Amygdala (tissue), 56 donors: ENCODE measurements at regions not wholly inside any gene's neighbourhood (a gene's known extent, or its start where the extent isn't known, plus 50 kb on each side); places are given as distances from the start of the nearest gene placed in this dataset.

Experiments used
- DNase-seq, 56 donors: peaks; one replicate each; lab custom pipeline; 2025; lab: John Stamatoyannopoulos, UW

- no peak for DNase-seq
Observed at GRCh38 chr2:15773846-15774245, 166.5 kb upstream of the MYCN start.

GRCh38 chr2:15775753-15776628 is 164.4 kb upstream of the MYCN start:
- DNase-seq: no peak

GRCh38 chr2:15776629-15776919 is 163.8 kb upstream of the MYCN start:
- no peak for DNase-seq

DNA sequence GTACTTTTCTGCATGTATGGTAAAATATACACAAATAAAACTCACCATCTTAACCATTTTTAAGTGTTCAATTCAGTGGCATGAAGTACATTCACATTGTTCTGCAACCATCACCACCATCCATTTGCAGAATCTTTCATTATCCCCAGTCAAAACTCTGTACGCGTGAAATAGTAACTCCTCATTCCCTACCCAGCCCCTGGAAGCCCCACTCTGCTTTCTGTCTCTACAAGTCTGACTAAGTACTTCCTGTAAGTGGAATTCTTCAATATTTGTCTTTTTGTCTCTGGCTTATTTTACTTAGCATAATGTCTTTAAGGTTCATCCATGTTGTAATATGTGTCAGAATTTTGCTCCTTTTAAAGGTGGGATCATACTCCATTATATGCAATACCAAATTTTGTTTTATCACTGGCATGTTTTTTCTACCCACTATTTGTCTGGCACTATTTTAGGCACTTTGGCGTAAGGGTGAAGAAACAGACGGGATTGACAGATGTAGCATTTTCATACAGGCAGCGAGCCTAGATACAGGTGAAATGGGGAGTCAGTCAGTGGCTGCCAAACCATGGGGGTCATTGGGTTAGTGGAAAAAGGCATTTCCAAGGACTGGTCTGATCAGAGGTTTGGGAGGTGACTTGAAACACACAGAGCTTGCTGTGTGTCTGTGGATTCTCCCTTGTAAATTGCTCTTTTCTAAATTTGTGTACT is 163.2 kb upstream of the MYCN start:
- DNase-seq: no peak

DNA sequence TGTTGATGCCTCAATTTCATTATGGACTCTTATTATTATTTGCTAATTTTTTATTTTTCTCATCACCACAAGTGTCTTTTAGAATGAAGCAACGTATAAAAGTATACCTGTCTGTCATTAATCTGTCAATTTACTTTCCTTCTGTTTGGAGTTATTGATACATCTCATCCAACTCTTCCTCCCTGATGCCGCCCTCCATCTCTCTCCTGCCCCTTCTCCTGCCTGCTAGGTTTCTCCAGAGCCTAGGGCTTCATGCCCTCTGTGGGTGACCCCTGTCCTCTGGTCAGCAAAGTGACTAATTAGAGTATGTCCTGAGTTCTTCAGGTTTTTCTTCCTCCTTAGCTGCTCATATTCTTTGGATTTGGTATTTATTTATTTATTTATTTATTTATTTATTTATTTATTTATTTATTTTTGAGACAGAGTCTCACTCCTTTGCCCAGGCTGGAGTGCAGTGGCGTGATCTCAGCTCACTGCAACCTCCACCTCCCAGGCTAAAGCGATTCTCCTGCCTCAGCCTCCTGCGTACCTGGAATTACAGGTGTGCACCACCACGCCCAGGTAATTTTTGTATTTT is 162.5 kb upstream of the MYCN start:
- DNase-seq: no peak

- DNase-seq: no peak
Observed at GRCh38 chr2:15778529-15779219, 161.7 kb upstream of the MYCN start.

DNA sequence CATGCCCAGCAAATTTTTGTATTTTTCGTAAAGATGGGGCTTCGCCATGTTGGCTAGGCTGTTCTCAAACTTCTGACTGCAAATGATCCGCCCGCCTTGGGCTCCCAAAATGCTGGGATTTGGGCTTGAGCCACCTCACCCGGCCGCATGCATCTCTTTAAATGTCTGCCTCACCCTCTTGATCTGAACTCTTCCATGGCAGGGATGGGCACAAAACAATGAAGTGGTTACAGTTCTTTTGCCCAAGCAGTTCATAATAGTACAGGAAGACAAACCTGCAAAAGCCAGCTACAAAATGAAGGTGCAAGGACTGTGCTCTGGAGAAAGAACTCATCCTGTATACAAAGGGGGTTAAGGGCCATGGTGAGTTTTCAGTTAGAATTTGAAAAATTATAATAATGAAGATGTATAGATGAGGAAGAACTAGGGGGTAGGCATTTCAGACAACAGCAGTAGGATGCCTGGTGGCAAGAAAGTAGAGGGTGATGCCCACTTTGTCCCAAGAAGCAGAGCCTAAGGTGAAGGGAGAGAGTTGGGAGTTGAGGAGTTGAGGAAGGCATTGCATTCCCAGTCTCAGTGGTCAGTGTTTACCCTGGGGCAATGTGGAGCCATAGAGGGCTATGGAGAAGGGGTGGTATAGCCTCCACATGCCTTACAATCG is 160.8 kb upstream of the MYCN start:
- DNase-seq: no peak

DNA sequence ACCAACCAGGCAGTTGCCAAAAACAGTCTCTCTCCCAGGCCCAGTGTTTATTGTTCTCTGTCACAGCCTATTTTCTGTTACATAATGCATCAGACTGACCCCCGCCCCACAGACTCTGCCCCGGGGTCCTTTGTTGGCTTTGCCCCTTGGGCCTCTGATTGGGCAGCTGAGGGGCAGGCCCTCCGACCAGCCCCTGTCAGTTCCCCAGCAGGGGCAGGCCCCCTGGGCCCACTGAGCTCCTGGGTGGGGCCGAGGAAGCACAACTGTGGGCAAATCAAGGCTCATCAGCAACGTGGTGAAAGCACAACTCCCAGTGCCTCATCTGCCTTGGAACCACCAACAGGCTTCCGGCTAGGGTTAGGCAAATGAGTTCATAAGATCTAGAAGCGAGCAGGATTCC is 160.1 kb upstream of the MYCN start:
- no peak for DNase-seq

DNA sequence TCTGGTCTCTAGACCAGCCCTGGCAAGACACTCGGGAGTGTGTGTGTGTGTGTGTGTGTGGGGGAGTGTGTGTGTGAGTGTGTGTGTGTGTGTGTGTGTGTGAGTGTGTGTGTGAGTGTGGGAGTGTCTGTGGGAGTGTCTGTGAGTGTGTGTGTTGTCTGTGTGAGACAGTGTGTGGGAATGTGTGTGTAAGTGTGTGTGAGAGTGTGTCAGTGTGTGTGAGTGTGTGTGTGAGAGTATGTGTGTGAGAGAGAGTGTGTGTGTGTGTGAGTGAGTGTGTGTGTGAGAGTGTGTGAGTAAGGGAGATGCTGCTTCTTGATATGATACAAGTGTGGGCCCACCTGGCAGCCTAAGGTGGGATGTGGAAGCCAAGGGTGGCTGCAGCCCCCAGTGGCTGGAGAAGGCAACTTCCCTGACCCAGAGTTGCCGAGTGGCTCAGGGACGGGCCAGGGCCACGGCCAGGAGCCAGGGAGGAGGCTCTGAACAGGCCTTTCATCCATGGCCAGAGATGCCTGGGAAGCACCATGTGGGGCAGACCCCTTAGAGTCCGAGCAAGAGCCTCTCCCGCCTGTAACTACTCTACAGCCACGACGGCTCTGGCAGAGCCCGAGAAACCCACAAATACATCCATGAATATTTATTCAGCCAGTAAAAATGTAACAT is 159.3 kb upstream of the MYCN start:
- DNase-seq: no peak

DNA sequence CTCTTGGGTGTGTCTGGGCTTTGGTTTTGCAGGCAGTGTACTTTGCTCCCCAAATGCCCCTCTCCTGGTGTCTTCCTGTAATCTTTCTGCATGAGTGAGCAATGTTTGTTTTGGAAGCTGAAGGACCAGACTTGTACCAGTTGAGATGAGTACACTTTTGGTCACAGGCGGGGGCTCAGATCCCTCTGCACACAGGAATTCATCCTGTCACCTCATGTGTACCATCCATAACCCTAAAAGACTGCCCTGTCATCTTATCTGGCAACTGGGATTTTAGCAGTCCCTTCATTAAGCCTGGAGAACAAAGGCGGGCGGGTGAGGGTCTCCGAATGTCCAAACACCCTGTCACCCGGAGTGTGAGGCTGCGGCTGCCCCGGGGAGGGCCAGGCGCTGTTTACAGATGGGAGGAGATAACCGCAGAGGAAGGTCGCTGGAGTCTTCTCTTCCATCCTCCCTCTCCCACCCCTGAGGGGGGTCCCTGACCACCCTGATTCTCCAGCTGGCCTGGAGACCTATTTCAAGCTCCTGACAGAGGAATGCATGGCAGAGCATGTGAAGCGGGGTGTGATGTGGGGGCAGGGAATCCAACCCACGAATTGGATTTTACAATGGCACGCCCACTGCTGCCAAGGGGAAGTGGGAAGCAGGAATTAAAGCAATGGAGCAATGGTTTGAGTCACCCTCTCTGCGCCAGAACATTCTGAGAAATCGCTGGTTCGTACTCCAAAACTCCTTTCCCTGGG is 158.2 kb upstream of the MYCN start:
- no peak for DNase-seq

DNA sequence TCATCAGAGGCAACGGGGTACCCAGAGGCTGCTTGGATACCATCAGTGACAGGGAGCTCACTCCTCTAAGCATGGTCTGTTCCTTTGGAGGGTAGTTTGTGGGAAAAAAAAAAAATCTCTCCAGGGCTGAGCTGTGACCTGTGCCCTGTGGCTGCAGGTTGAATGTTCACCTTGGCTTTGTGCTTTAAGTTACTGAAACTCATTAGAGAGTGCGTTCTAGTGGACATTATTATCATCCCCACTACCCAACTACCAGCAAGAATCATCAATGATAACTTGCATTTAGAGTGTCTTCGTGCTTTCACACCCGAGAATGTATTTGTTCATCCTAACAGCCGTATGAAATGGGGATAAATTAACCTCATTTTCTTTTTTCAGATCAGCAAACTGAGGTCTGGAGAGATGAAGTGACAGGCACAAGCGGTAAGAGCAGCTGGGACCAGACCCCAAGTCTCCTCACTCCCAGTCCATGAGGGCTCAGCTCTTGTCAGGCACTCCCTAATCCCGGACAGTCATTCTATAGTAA is 157.5 kb upstream of the MYCN start:
- DNase-seq: no peak

- no peak for DNase-seq
Observed at GRCh38 chr2:15783489-15783888, 156.9 kb upstream of the MYCN start.

- DNase-seq: no peak
Observed at GRCh38 chr2:15784106-15784885, 156.1 kb upstream of the MYCN start.

- no peak for DNase-seq
Observed at GRCh38 chr2:15784886-15785801, 155.2 kb upstream of the MYCN start.

DNA sequence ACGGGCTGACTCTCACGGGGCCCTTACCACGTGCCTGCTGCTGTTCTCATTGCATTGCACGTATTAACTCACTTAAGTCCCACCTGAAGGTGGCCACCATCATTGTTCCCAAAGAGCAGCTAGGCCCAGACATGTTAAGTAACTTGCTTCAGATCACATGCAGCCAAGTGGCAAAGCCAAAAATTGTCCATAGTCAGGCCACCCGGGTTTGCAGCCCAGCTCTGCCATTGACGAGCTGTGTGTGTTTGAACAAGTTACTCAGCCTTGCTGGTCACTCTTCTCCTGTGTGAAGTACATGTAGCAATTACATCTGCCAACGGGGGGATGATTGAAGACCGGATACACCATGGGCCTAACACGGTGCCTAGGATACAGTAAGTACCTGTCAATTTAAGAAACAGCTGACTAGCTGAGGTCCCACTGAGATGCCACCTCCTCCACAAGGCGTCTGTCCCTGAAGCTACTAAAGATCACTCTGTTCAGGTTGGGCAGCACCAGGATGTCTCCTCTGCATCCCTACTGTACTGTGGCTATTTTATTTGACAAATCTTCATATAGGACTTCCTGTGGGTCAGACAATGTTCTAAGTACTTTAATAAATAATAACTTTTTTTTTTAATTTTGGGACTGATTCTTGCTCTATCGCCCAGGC is 154.2 kb upstream of the MYCN start:
- no peak for DNase-seq

DNA sequence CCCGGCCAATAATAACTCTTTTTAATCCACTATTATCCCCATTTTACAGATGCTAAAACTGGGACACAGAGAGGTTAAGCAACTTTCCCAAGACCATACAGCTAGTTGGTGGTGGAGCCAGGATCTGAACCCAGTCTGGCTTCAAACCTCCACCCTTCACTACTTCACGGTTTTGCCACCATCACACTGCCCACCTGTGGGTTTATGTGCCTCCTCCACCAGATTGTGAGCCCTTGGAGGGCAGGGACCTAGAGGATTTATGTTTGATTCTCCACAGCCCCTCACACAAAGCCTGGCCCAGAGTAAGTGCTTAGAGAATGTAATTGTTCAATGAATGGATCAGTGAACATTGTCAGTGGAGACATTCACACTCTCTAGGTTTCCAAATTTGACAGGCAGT is 153.4 kb upstream of the MYCN start:
- DNase-seq: no peak
